ENCODE measurements at regions not wholly inside any gene's neighbourhood (a gene's known extent, or its start where the extent isn't known, plus 50 kb on each side); places are given as distances from the start of the nearest gene placed in this dataset.
A peak's percentile ranks its signal among the peaks of the same experiment; 100 is the strongest.

DNA sequence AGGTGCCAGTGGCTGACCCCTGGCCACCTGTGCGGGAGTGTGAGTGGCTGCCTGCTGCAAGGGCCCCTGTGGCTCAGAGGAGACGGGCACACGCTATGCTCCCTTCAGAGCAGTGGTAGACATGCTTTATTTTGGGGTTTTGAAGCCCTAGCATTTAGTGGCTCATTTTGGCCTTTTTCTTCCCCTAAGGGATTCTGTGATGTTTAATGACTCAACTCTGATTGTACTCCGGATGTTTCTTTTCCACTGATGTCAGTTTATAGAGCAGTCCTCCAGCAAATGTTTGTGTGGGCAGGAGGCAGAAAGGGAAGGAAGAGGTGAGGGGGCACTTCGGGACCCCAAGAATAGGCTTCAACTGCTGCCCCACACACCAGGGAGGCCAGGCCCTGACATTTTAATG is 288.9 kb upstream of the C2CD4B start:
- no peak overlapping the region for H3K4me3 ChIP-seq
- peak overlapping the region in 5 of 21 experiments; percentile 11 to 67 (median 45) for H3K27ac ChIP-seq

DNA sequence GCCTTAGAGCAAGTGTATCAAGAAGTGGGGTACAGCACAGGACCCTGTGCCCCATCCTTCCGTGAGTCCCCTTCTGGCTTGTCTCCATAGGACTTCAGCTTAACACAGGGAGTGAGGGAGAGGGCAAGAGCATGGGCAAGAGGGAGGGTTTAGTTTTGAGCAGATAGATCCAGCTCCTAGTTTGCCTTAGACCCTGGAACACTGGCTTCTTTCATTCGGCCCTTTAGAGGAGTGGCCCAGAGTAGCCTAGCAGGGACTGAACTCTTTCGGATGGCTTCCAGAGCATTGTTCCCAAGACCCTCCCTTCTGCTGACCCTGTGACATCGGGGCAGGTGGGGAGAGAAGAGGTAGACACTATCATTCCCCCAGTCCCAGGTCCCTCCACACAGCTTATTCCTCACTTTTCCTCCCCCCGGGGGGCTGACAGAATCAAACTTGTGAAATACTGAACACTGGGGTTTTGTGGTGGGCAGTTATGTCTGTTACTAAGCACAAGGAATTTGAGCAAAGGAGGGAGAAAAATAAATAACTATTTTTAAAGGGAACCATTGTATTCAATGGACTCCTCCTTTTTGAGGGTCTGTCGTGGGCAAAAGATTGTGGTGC is 289.6 kb upstream of the C2CD4B start:
- Histone ChIP-seq H3K27ac (peak overlapping the region in 6 of 21 experiments; percentile 1 to 67 (median 37)), H3K4me3 (no peak overlapping the region)

DNA sequence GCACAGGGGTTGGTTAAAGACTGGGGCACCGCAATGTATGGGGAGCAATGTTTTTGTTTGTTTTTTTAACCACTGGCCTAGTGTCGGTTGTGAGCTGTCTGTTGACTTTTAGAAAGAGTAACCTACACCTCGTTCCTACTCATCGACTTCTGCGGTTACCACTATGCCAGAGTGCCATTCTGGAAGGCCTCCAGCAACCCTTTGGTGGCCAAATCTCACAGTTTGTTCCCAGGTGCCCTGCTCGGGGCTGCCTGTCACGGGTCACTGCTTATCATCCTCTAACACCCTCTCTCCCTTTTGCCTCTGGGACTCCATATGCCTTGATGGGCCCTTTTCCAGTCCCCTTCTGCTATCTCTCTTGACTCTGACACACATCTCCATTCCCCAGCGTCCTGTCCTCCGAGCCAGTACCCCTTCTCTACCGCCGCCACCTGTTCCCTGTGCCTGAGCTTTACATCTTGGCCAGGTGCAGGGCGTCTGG is 290.4 kb upstream of the C2CD4B start:
- Histone ChIP-seq H3K4me3 (no peak overlapping the region), H3K27ac (peak overlapping the region in 1 of 21 experiments; percentile 9)

DNA sequence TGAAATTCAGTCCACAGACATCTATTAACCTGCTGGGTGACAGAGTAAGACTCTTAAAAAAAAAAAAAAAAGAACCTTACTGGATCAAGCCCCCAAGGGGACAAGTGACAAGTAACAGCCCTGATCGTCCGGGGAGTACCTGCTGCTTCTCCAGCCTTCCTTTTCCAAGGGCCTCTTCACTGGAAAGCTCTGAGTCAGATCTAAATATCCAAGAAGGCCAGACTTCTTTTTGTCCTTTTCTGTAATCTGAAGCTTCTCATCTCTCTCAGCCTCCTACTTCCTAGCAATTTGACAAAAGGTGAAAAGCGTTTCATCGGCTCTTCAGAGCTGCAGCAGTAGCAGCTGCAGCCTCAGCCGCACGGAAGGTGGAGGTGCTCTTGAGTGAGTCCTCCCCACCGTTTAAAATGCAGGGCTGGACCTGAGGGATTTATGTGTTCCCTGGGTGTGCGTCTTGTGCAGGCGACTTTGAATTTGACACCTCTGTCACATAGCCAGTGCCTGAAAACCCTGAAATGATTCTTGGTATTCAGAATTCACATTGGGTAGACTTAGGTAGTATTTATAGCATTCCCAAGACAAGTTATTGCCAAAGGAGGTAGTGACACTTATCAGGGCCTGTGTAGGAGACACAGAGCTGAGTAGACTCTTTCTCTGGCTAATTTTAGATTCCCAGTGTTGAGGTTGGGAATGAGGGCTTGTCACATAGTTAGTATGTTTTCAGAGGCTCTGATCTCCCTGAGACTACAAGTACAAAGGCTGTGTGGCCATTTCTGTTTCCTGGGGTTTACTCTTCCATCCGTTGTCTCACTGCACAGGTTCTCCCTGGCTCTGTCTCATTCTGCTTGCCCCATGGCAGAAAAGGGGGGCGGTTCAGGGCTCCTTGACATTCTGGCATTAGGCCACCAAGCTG is 291.2 kb upstream of the C2CD4B start:
- Histone ChIP-seq H3K27ac (peak overlapping the region in 4 of 21 experiments; percentile 9 to 53 (median 17)), H3K4me3 (no peak overlapping the region)

DNA sequence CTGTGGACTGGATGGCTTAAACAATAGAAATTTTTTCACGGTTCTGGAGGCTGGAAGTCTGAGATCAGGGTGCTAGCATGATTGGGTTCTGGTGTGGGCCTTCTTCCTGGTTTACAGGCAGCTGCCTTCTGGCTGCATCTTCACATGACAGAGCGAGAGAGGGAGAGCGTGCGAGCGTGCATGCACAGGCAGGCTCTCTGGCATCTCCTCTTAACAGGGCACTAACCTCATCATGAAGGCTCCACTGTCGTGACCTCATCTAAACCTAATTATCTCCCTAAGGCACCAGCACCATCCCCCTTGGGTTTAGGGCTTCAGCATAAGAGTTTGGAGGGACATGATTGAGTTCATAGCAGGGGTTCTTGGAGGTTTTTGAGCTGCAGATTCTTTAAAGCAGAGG is 292.0 kb upstream of the C2CD4B start:
- H3K27ac ChIP-seq, result peak overlapping the region in 3 of 21 experiments; percentile 16 to 53 (median 18)
- H3K4me3 ChIP-seq, result no peak overlapping the region

DNA sequence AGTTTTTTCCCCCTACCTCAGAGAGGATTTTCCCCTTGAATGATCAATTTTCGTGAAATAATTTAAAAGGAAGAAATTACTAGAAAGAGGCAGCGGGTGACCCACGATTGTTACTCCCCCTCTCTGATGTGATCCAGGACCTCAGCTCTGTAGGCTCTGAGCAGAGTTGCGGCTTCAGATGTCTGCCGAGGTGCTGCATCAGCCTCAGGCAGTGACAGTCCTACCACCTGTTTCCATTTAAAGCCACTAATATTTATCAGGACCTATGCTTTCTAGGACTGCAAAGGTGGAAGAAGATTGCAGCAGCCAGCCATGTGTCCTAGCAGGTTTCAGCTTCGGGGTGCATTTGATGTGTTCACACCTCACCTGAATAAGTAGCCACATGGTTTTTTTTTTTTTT is 294.8 kb upstream of the C2CD4B start:
- Histone ChIP-seq H3K4me3 (no peak overlapping the region), H3K27ac (no peak overlapping the region)

DNA sequence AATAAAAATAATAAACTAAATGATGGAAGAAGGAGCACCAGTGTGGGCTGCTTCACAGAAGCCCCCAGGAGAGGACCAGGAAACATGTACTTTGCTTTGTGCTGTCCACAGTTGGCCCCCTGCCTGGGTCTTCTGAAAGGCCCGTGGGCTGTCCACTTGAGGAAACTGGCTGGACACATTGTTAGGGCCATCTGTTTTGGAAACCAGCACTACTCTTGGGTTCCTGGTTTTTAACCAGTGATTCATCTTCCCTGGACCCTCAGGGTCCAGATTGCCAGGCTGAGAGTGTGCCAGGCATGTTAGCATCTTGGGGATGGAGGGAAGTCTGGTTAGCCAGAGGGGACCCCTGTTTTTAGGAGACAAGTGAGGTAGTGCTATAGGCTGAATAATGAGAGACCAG is 297.2 kb upstream of the C2CD4B start:
- peak overlapping the region in 9 of 21 experiments; percentile 5 to 50 (median 37) for H3K27ac ChIP-seq

DNA sequence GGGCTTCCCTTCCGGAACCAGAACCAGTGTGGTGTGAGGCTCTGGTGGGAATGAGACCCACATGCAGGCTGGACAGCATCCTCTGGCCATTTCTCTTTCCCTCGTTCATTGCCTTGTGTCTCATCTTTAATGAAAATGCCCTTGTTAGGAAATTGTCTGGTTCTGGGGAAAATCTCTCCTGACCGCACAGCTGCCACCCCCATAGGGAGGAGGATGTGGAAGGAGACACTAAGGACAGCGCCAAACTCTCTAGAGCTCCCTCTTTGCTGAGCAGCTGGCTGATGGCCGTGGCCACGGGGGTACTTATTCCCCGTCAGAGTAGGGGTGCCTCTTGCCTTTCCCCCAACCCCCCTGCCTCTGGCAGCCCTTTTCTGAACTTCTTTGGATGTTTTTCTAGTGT is 297.6 kb upstream of the C2CD4B start:
- Histone ChIP-seq H3K27ac (peak overlapping the region in 9 of 21 experiments; percentile 5 to 50 (median 37)), H3K4me3 (no peak overlapping the region)

More for the DNA sequence above, 297.2 kb upstream of the C2CD4B start:
- no peak overlapping the region for H3K4me3 ChIP-seq

DNA sequence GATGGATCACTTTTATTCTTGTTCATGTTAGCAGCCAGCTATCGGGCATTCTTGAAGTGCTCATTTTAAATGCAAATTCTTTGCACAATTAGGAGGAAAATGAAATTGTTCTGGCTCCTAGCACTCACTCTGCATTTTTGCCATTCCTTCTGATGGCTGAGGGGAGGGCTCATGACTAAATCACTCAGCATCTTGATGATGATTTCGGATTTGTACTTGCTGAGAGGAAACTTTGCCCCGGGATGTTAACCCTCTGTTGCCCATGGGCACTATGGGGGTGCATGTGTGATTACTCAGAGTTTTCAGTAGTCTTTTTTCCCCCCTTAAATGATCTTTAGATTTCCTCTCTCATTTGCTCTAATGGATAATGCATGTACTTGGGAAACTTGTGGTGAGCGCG is 299.6 kb upstream of the C2CD4B start:
- Histone ChIP-seq H3K4me3 (no peak overlapping the region), H3K27ac (no peak overlapping the region)

DNA sequence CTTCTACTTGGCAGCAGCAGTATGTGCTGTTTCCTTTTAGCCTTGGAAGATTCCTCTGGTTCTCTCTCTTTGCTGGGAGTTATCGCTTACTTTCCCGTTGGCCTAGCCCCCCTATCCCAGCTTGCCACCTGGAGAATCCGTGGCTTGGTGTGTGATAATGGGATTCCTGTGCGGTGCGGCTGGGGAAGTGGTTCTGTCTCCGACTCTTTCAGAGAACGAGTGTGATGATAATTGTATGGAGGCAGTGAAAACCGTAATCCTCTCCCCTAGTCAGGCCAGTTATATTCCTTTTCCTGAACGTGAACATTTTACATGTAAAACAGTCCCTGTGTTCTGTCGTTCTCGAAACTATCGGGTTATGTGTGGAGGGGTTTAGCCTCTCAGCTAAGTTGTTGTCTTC is 300.1 kb upstream of the C2CD4B start:
- Histone ChIP-seq H3K4me3 (no peak overlapping the region), H3K27ac (peak overlapping the region in 1 of 21 experiments; percentile 22)

DNA sequence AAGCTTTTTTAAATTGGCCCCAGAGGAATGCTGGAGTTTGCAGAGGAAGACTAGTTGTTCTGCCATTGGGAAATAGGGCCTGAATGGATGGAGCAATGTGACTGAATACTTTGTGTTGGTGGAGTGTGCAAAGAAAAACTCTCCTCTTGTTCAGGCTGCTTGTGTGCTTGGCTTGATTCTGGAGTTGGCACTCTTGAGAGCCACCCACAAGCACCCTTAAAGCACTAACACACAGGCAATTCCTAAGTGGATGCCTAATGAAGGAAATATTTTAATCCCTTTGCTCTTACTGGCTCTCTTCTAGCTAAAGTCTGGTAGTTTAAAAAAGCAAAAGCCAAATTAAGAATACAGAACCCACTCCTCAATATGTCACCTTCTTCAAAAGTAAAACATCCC is 304.4 kb upstream of the C2CD4B start:
- Histone ChIP-seq H3K27ac (peak overlapping the region in 12 of 21 experiments; percentile 4 to 84 (median 29)), H3K4me3 (no peak overlapping the region)

DNA sequence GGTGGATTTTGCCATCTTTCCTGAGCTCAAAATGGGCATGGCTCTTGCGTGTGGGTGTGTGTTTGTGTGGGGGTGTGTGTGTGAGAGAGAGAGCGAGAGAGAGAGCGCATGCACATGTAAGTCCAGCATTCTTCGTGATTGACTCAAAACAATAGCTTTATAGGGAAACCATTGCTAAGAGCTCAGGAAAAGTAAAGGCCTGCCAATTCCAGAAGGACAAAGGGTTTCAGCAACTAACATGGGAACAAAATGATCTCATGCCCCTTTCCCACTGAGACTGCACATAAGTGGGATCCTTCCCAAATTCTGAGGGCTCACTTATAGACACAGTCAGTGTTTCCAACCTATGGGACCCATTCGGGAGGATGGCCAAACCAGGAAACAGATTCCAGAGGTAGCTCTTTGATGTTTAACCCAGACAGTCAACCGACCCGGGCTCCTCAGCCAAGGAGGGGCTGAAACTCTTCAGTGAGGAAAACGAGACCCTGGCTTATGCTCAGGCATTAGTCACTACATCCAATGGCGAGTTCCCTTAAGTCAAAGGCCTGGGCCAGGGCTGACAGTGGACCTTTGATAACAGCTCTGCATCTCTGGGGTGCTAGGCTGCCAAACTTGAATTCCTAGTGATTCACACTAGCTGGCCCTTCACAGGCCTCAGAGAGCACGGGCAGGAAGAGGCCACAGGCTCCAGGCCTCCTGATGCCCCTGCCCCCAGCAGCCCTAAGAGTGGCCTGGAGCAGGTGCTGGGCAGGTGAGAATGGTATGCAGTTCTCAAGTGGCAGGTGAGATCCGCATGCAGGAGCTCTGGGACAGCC is 305.0 kb upstream of the C2CD4B start:
- H3K27ac ChIP-seq, result peak overlapping the region in 16 of 21 experiments; percentile 4 to 84 (median 36)
- no peak overlapping the region for H3K4me3 ChIP-seq

DNA sequence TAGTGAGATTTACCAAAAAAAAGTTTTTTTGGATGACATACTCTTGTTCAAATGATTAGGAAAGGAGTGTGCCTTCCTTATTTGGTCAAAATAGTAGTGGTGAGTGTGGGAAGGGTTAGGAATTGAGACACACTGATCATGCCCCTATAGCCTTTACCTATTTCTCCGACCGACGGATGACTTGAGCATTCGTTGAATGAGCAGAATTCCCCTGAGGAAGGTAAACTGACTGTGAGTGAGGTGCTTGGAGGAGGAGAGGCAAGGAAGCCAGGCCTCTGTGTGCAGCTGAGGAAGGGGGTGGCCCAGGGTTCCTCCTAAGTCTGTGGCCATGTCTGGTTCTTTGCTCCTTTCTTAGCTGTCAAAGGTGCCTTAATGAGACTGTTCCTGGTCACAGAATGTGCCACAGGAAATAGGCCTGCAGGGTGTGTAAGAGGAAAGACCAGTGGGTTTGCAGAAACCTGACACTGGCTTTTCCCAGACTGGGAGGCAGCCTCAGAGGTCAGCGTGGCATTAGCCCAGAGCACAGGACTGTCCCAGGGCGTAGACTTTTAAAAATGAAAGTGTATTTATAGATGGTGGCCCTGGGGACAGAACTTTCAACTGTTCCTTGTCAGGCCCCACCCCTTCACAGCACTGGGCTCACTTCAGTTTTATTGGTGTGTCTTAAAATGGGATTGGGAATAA is 307.7 kb upstream of the C2CD4B start:
- Histone ChIP-seq H3K4me3 (no peak overlapping the region), H3K27ac (peak overlapping the region in 2 of 21 experiments; percentile 32 to 65)

DNA sequence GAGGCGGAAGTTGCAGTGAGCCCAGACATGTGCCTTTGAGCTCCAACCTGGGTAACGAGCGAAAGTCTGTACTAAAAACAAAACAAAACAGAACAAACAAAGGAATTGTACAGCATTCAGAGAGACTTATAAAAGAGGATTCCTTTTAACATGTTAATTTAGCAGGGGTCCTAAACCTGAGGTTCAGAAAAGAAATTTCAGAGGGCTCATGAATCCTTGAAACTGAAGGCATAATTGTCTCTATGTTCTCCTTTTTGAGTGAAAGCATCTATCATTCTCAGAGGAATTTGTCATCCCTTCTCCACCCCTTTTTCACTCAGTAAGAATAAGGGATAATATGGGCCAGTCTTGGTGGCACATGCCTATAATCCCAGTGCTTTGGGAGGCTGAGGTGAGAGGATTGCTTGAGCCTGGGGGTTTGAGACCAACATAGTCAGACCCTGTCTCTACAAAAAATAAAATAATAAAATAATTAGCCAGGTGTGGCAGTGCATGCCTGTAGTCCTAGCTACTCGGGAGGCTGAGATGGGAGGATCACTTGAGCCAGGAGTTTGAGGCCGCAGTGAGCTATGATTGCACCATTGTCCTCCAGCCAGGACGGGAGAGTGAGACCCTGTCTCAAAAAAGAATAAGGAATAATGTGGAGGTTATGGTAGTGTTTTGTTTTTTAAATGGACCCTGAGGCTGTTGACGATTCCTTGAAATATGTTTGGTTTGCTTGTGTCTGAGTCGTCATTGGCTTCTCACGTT is 309.1 kb upstream of the C2CD4B start:
- no peak overlapping the region for H3K4me3 ChIP-seq
- peak overlapping the region in 1 of 21 experiments; percentile 0 for H3K27ac ChIP-seq

DNA sequence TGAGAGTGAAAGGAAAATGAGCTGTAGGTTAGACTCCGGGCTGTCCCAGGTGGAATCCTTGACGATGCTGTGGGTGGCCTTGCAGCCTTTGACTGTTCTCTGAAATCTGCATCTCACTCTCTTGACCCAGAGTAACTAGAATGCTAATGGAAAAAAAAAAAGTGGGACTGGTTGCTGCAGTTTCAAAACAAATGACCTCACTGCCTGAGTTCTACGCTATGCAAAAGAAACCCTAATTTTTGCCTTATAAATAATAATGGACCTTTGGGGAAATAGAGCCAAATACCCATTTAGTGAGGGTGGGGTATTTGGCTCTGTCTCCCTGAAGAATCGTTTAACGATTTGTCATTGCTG is 309.7 kb upstream of the C2CD4B start:
- H3K4me3 ChIP-seq, result no peak overlapping the region
- H3K27ac ChIP-seq, result peak overlapping the region in 1 of 21 experiments; percentile 0

DNA sequence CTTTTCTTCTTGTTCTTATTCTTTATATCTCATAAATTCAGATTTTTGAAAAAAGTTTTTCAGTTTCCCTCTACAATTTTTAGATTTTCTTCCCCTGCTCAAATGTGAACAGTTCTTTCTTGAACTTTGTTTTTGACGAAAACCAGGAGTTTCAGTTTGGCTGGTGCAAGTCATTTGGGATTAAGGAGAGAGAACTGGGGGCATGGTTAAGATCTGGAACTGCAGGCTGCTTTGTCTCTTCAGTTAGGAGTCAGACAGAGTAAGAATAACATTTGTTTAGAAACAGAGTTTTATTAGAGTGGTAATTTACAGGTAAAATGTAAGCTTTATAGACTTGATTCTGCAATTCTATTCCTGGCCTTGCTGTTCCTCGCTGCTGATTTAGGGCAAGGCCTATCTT is 310.5 kb upstream of the C2CD4B start:
- no peak overlapping the region for H3K4me3 ChIP-seq
- peak overlapping the region in 1 of 21 experiments; percentile 15 for H3K27ac ChIP-seq

DNA sequence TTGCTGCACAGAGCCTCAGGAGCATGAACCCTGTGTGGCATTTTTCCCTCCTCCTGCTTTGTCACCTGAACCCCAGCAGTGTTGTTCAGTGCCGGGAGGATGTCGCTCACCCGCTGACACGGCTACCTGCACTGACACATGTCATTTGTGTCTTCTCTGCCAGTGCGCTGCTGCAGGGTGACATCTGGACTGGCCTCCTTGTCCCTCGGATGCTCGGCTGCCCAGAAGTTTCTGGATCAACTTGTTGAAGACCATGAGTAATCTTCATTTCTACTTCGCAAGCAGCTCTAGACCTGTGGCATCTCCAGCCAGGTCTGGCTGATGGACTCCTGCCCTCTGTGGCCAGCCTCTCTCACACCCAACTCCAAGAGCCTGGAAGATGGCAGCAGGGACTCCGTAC is 311.1 kb upstream of the C2CD4B start:
- no peak overlapping the region for H3K4me3 ChIP-seq
- peak overlapping the region in 1 of 21 experiments; percentile 15 for H3K27ac ChIP-seq

DNA sequence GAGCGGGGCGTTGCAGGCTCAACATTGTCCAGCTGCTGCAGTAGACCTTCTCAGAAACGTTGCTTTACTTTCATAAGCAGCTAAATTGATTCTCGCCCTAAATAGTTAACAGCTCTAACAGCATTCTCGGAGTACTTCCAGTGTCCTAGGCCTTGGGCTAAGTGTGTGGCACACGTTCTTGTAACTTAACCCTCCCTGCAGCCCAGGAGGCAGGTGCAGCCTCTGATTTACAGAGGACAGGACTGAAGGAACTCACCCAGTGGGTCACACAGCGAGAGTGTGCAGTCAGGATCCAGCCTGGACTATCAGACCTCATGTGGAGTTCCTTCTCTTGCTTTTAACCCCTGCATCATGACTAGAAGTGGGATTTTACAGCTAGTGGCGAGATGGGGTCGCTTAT is 312.8 kb upstream of the C2CD4B start:
- H3K27ac ChIP-seq, result no peak overlapping the region

More for the DNA sequence above, 312.8 kb upstream of the C2CD4B start:
- H3K4me3 ChIP-seq, result no peak overlapping the region
